SK-N-SH treated with all-trans-retinoic acid at 6 μM for 48 hours (cell line): ENCODE measurements at regions not wholly inside any gene's neighbourhood (a gene's known extent, or its start where the extent isn't known, plus 50 kb on each side); places are given as distances from the start of the nearest gene placed in this dataset.

Experiments used
- ATAC-seq: fragments of 200-7000 bp; cut with Tn5 transposase; 3 replicates; pipeline ENCODE4 v1.9.1; 2020; ENCODE audit warnings: mild to moderate bottlenecking, moderate library complexity
- ARNTL ChIP-seq: fragments of 450-650 bp; formaldehyde crosslinking; IDR thresholded peaks from 2 replicates; pipeline ENCODE4 v1.5.0; 2020; ENCODE audit warnings: low read depth, mild to moderate bottlenecking, moderate library complexity, borderline replicate concordance
- BACH2 ChIP-seq: fragments of 250-450 bp; sonication (Bioruptor Pico); IDR thresholded peaks from 2 replicates; pipeline ENCODE4 v1.9.0; 2021; ENCODE audit warnings: mild to moderate bottlenecking, borderline replicate concordance
- CSDC2 ChIP-seq: fragments of 250-450 bp; sonication (Bioruptor Pico); IDR thresholded peaks from 2 replicates; pipeline ENCODE4 v1.5.0; 2020; ENCODE audit warnings: mild to moderate bottlenecking, moderate library complexity
- ESRRG ChIP-seq: fragments of 250-450 bp; sonication (Bioruptor Pico); IDR thresholded peaks from 2 replicates; pipeline ENCODE4 v1.6.1; 2021; ENCODE audit warnings: mild to moderate bottlenecking
- GLIS3 ChIP-seq: fragments of 250-450 bp; sonication (Bioruptor Pico); IDR thresholded peaks from 2 replicates; pipeline ENCODE4 v1.5.0; 2020; ENCODE audit warnings: mild to moderate bottlenecking, moderate library complexity
- ISL1 ChIP-seq: fragments of 250-450 bp; sonication (Bioruptor Pico); IDR thresholded peaks from 2 replicates; pipeline ENCODE4 v2.1.2; 2022; ENCODE audit warnings: mild to moderate bottlenecking, moderate library complexity
- OSR1 ChIP-seq: fragments of 250-450 bp; sonication (Bioruptor Pico); IDR thresholded peaks from 2 replicates; pipeline ENCODE4 v1.8.0; 2022; ENCODE audit warnings: moderate library complexity, mild to moderate bottlenecking, inconsistent platforms
- PPARA ChIP-seq: fragments of 250-450 bp; sonication (Bioruptor Pico); IDR thresholded peaks from 2 replicates; pipeline ENCODE4 v1.5.0; 2020; ENCODE audit warnings: mild to moderate bottlenecking, borderline replicate concordance
- RARB ChIP-seq: fragments of 250-450 bp; sonication (Bioruptor Pico); IDR thresholded peaks from 2 replicates; pipeline ENCODE4 v1.8.0; 2021; ENCODE audit warnings: mild to moderate bottlenecking, moderate library complexity
- SNAI2 ChIP-seq: fragments of 250-450 bp; sonication (Bioruptor Pico); IDR thresholded peaks from 2 replicates; pipeline ENCODE4 v1.5.0; 2020; ENCODE audit warnings: mild to moderate bottlenecking, moderate library complexity
- TCF4 ChIP-seq: fragments of 250-450 bp; sonication (Bioruptor Pico); IDR thresholded peaks from 2 replicates; pipeline ENCODE4 v1.8.0; 2021; ENCODE audit warnings: mild to moderate bottlenecking, moderate library complexity, borderline replicate concordance
- TOX ChIP-seq: fragments of 250-450 bp; sonication (Bioruptor Pico); IDR thresholded peaks from 2 replicates; pipeline ENCODE4 v1.8.0; 2021; ENCODE audit warnings: mild to moderate bottlenecking, moderate library complexity, borderline replicate concordance
- ZC3H10 ChIP-seq: fragments of 250-450 bp; sonication (Bioruptor Pico); IDR thresholded peaks from 2 replicates; pipeline ENCODE4 v1.5.1; 2021; ENCODE audit warnings: mild to moderate bottlenecking, moderate library complexity
- ZFP3 ChIP-seq: fragments of 250-450 bp; sonication (Bioruptor Pico); IDR thresholded peaks from 2 replicates; pipeline ENCODE4 v1.5.0; 2020; ENCODE audit warnings: mild to moderate bottlenecking, moderate library complexity
- ZFP30 ChIP-seq: fragments of 450-650 bp; formaldehyde crosslinking; IDR thresholded peaks from 2 replicates; pipeline ENCODE4 v1.5.0; 2022; ENCODE audit warnings: mild to moderate bottlenecking, moderate library complexity
- ZNF565 ChIP-seq: fragments of 450-650 bp; formaldehyde crosslinking; conservative IDR thresholded peaks from 2 replicates; pipeline ENCODE4 v1.5.0; 2020; ENCODE audit warnings: low read depth, mild to moderate bottlenecking, moderate library complexity
- ZNF70 ChIP-seq: fragments of 450-650 bp; formaldehyde crosslinking; IDR thresholded peaks from 2 replicates; pipeline ENCODE4 v1.5.0; 2020; ENCODE audit warnings: mild to moderate bottlenecking, moderate library complexity
- ZNF8 ChIP-seq: fragments of 450-650 bp; formaldehyde crosslinking; IDR thresholded peaks from 2 replicates; pipeline ENCODE4 v1.5.0; 2020; ENCODE audit warnings: mild to moderate bottlenecking, moderate library complexity
- TF ChIP-seq, protein P1 (sequence below): fragments of 250-450 bp; sonication (Bioruptor Pico); IDR thresholded peaks from 2 replicates; pipeline ENCODE4 v1.8.0; 2021; ENCODE audit warnings: low read depth, mild to moderate bottlenecking, moderate library complexity, borderline replicate concordance
- TF ChIP-seq, protein P2 (sequence below): fragments of 250-450 bp; sonication (Bioruptor Pico); IDR thresholded peaks from 2 replicates; pipeline ENCODE4 v1.5.1; 2021; ENCODE audit warnings: mild to moderate bottlenecking, moderate library complexity
- TF ChIP-seq, protein P3 (sequence below): fragments of 250-450 bp; sonication (Bioruptor Pico); IDR thresholded peaks from 2 replicates; pipeline ENCODE4 v1.5.0; 2020; ENCODE audit warnings: mild to moderate bottlenecking, moderate library complexity
- TF ChIP-seq, protein P4 (sequence below): fragments of 250-450 bp; sonication (Bioruptor Pico); IDR thresholded peaks from 2 replicates; pipeline ENCODE4 v1.8.0; 2020; ENCODE audit warnings: mild to moderate bottlenecking, moderate library complexity, borderline replicate concordance
- TF ChIP-seq, protein P5 (sequence below): fragments of 250-450 bp; sonication (Bioruptor Pico); IDR thresholded peaks from 2 replicates; pipeline ENCODE4 v1.5.1; 2020; ENCODE audit warnings: low read depth, mild to moderate bottlenecking, moderate library complexity

DNA sequence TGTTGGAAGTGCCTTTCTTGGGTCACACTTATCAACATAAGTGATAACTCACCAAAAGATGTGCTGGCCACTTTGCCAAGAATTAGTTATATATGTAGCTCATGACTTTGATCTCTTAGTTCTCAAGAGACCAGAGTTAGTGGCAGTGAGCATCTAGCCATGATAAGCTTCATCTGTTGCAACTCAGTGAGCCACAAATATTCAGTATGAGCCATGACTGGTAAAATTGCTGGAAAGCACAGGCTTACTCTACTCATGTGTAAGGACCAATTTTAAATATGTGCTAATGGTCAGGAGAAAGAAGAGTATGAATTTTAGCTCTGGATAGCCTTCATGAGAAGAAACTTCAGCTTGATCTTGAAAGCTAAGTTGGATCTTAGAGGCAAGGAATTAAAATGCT, 59.4 kb upstream of the TLL1 start:
- ATAC-seq, result no peak
- TF ChIP-seq SNAI2 (no peak), ZC3H10 (CRISPR knock-in tag) (no peak), CSDC2 (CRISPR knock-in tag) (no peak), BACH2 (no peak), PPARA (CRISPR knock-in tag) (no peak), RARB (CRISPR knock-in tag) (no peak), ZFP30 (CRISPR knock-in tag) (no peak), ZNF70 (CRISPR knock-in tag) (no peak), ESRRG (CRISPR knock-in tag) (no peak), ZNF565 (CRISPR knock-in tag) (no peak), TOX (CRISPR knock-in tag) (no peak), ISL1 (CRISPR knock-in tag) (no peak), OSR1 (no peak), ARNTL (no peak)
- TF ChIP-seq, protein P1, sequence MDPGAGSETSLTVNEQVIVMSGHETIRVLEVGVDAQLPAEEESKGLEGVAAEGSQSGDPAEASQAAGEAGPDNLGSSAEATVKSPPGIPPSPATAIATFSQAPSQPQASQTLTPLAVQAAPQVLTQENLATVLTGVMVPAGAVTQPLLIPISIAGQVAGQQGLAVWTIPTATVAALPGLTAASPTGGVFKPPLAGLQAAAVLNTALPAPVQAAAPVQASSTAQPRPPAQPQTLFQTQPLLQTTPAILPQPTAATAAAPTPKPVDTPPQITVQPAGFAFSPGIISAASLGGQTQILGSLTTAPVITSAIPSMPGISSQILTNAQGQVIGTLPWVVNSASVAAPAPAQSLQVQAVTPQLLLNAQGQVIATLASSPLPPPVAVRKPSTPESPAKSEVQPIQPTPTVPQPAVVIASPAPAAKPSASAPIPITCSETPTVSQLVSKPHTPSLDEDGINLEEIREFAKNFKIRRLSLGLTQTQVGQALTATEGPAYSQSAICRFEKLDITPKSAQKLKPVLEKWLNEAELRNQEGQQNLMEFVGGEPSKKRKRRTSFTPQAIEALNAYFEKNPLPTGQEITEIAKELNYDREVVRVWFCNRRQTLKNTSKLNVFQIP (CRISPR knock-in tag), result no peak
- TF ChIP-seq, protein P2, sequence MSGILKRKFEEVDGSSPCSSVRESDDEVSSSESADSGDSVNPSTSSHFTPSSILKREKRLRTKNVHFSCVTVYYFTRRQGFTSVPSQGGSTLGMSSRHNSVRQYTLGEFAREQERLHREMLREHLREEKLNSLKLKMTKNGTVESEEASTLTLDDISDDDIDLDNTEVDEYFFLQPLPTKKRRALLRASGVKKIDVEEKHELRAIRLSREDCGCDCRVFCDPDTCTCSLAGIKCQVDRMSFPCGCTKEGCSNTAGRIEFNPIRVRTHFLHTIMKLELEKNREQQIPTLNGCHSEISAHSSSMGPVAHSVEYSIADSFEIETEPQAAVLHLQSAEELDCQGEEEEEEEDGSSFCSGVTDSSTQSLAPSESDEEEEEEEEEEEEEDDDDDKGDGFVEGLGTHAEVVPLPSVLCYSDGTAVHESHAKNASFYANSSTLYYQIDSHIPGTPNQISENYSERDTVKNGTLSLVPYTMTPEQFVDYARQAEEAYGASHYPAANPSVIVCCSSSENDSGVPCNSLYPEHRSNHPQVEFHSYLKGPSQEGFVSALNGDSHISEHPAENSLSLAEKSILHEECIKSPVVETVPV, result no peak
- TF ChIP-seq, protein P3, sequence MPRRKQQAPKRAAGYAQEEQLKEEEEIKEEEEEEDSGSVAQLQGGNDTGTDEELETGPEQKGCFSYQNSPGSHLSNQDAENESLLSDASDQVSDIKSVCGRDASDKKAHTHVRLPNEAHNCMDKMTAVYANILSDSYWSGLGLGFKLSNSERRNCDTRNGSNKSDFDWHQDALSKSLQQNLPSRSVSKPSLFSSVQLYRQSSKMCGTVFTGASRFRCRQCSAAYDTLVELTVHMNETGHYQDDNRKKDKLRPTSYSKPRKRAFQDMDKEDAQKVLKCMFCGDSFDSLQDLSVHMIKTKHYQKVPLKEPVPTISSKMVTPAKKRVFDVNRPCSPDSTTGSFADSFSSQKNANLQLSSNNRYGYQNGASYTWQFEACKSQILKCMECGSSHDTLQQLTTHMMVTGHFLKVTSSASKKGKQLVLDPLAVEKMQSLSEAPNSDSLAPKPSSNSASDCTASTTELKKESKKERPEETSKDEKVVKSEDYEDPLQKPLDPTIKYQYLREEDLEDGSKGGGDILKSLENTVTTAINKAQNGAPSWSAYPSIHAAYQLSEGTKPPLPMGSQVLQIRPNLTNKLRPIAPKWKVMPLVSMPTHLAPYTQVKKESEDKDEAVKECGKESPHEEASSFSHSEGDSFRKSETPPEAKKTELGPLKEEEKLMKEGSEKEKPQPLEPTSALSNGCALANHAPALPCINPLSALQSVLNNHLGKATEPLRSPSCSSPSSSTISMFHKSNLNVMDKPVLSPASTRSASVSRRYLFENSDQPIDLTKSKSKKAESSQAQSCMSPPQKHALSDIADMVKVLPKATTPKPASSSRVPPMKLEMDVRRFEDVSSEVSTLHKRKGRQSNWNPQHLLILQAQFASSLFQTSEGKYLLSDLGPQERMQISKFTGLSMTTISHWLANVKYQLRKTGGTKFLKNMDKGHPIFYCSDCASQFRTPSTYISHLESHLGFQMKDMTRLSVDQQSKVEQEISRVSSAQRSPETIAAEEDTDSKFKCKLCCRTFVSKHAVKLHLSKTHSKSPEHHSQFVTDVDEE (CRISPR knock-in tag), result no peak
- TF ChIP-seq, protein P4, sequence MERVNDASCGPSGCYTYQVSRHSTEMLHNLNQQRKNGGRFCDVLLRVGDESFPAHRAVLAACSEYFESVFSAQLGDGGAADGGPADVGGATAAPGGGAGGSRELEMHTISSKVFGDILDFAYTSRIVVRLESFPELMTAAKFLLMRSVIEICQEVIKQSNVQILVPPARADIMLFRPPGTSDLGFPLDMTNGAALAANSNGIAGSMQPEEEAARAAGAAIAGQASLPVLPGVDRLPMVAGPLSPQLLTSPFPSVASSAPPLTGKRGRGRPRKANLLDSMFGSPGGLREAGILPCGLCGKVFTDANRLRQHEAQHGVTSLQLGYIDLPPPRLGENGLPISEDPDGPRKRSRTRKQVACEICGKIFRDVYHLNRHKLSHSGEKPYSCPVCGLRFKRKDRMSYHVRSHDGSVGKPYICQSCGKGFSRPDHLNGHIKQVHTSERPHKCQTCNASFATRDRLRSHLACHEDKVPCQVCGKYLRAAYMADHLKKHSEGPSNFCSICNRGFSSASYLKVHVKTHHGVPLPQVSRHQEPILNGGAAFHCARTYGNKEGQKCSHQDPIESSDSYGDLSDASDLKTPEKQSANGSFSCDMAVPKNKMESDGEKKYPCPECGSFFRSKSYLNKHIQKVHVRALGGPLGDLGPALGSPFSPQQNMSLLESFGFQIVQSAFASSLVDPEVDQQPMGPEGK (CRISPR knock-in tag), result no peak
- TF ChIP-seq, protein P5, sequence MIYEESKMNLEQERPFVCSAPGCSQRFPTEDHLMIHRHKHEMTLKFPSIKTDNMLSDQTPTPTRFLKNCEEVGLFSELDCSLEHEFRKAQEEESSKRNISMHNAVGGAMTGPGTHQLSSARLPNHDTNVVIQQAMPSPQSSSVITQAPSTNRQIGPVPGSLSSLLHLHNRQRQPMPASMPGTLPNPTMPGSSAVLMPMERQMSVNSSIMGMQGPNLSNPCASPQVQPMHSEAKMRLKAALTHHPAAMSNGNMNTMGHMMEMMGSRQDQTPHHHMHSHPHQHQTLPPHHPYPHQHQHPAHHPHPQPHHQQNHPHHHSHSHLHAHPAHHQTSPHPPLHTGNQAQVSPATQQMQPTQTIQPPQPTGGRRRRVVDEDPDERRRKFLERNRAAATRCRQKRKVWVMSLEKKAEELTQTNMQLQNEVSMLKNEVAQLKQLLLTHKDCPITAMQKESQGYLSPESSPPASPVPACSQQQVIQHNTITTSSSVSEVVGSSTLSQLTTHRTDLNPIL (CRISPR knock-in tag), result no peak

DNA sequence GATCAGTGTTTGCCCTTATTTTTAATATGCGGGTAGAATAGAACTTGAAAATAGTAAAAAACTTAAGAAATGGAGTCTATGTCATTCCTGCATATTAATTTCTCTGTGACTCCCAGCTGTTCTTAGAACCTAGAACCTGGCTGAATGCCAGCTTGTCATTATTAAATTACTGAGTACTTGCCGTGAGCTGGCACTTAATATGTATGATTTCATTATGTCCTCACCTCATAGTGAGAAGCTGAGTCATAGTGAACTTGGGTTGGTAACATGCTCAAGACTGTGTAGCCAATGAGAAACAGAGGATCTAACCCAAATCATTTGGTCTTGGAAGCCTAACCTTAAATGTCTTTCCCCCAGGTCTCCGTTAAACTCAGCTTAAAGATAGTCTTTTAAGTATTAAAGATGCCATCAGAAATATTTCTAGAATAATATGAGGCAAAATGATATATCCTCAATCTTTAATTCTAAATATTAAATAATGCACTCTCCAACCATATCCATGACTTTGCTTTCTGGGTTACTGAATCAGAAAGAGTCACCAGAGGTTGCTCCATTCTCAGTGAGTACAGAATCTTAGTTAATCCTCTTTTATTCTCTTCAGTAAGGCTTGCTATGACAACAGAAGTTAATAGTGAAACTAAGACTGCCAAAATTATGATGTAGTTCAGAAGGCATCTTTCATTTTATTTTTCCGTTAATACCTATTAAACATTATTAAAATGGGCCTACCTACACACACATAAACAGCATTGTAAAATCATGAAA, 58.6 kb upstream of the TLL1 start:
- ATAC-seq, result no peak; the same call in 2 of the 3 replicates
- TF ChIP-seq ZFP30 (CRISPR knock-in tag), result no peak
- no peak for TF ChIP-seq GLIS3 (CRISPR knock-in tag)
- no peak for TF ChIP-seq TOX (CRISPR knock-in tag)
- no peak for TF ChIP-seq ZNF70 (CRISPR knock-in tag)
- no peak for TF ChIP-seq ISL1 (CRISPR knock-in tag)
- TF ChIP-seq ZNF565 (CRISPR knock-in tag), result no peak
- TF ChIP-seq ZFP3 (CRISPR knock-in tag), result no peak
- TF ChIP-seq, protein P4 (CRISPR knock-in tag), result no peak
- no peak for TF ChIP-seq OSR1
- TF ChIP-seq ZC3H10 (CRISPR knock-in tag), result no peak
- TF ChIP-seq, protein P3 (CRISPR knock-in tag), result no peak
- TF ChIP-seq ZNF8 (CRISPR knock-in tag), result no peak
- no peak for TF ChIP-seq ESRRG (CRISPR knock-in tag)
- TF ChIP-seq TCF4 (CRISPR knock-in tag), result no peak
- TF ChIP-seq, protein P1 (CRISPR knock-in tag), result no peak
